Kidney epithelial cell (primary cell): ENCODE measurements at regions not wholly inside any gene's neighbourhood (a gene's known extent, or its start where the extent isn't known, plus 50 kb on each side); places are given as distances from the start of the nearest gene placed in this dataset.

ENCODE experiments used
- DNase-seq: peaks from one replicate; pipeline ENCODE4 v3.0.0-alpha.2; 2010; ENCODE audit warnings: low read depth
- H3K27me3 ChIP-seq: 2 replicates; pipeline ENCODE4 v1.6.0; 2011; ENCODE audit warnings: low read length; ENCODE audit not compliant: control insufficient read depth, insufficient read depth
- H3K36me3 ChIP-seq: 2 replicates; pipeline ENCODE4 v1.5.1; 2011; ENCODE audit warnings: low read length; ENCODE audit not compliant: control insufficient read depth, insufficient read depth
- H3K4me3 ChIP-seq: 2 replicates; pipeline ENCODE4 v1.5.1; 2011; ENCODE audit warnings: low read depth, mild to moderate bottlenecking, control low read depth, low read length
- CTCF ChIP-seq: IDR thresholded peaks from 2 replicates; pipeline ENCODE4 v1.5.1; 2011; ENCODE audit warnings: mild to moderate bottlenecking, moderate library complexity, low read length, control low read depth, inconsistent platforms; ENCODE audit not compliant: insufficient read depth, poor library complexity, severe bottlenecking

GRCh38 chr16:87228363-87228762, 88.8 kb downstream of the C16orf95 start:
- no peaks in the 10 kb centered on the region for H3K36me3 ChIP-seq
- no peaks in the 10 kb centered on the region for H3K27me3 ChIP-seq
- no peak for TF ChIP-seq CTCF
- DNase-seq, result no peak
- no peak overlapping the region for H3K4me3 ChIP-seq

- TF ChIP-seq CTCF, result no peak
- no peaks in the 10 kb centered on the region for H3K36me3 ChIP-seq
- H3K27me3 ChIP-seq, result no peaks in the 10 kb centered on the region
- DNase-seq, result no peak
- H3K4me3 ChIP-seq, result no peak overlapping the region
Measured at GRCh38 chr16:87229230-87230188, 87.7 kb downstream of the C16orf95 start.

DNA sequence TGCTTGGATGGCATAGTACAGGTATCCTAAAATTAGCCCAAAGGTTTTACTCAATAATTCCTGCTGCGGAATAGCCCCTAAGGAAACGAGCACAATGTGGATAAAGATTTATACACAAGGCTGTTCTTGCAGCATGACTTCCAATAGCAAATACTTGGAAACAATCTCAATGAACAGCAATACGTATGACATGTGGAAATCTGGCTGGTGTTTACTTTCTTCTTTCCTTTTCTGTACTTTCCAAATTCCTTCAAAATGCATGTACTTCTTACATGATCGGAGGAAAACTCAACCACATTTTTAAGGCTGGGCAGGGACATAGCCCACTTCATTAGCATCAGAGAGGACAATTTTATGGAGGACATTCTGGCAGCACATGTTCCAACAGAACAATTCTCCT, 86.6 kb downstream of the C16orf95 start:
- H3K36me3 ChIP-seq, result no peaks in the 10 kb centered on the region
- no peaks in the 10 kb centered on the region for H3K27me3 ChIP-seq
- H3K4me3 ChIP-seq, result no peak overlapping the region
- DNase-seq, result no peak
- TF ChIP-seq CTCF, result no peak

DNA sequence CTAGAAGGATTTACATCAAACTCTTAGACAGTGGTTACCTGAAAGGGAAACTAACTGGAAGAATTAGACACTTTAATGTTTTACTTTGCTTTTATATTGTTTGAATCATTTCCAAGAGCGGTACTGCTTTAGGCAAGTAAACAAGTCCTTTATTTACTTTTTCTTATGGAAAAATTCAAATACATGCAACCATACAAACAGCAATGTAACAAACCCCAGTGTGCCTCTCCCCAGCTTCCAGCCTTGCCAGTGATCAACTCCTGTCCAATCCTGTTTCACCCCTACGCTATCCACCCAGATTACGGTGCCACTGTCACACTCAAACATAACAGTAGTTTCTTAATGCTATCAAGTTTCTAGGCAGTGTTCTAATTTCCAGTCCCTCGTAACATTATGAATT, 85.9 kb downstream of the C16orf95 start:
- no peak for TF ChIP-seq CTCF
- Histone ChIP-seq H3K36me3 (no peaks in the 10 kb centered on the region), H3K4me3 (no peak overlapping the region), H3K27me3 (no peaks in the 10 kb centered on the region)
- no peak for DNase-seq

DNA sequence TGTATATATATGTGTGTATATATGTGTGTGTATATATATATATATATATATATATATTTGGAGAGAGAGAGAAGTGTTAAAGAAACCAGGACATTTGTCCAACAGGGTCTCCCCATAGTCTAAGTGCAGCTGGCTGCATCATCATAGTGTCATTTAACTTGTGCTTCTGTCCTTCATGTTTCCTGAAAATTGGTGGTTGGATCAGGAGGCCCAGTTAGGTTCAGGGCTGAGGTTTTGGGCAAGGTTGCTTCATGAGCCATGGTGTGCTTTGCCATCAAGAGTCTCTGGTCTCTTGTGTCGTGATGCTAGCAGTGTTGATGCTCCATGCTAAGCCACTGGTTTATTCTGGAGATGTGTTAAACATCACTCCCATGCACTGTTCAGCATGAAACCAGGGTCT, 85.3 kb downstream of the C16orf95 start:
- DNase-seq, result no peak
- Histone ChIP-seq H3K36me3 (no peaks in the 10 kb centered on the region), H3K4me3 (no peak overlapping the region), H3K27me3 (no peaks in the 10 kb centered on the region)
- no peak for TF ChIP-seq CTCF

GRCh38 chr16:87233928-87234327, 83.3 kb downstream of the C16orf95 start:
- TF ChIP-seq CTCF, result peak; percentile 13
- Histone ChIP-seq H3K36me3 (no peaks in the 10 kb centered on the region), H3K27me3 (no peaks in the 10 kb centered on the region), H3K4me3 (no peak overlapping the region)
- DNase-seq, result no peak
